SK-N-SH (cell line): ENCODE measurements at regions not wholly inside any gene's neighbourhood (a gene's known extent, or its start where the extent isn't known, plus 50 kb on each side); places are given as distances from the start of the nearest gene placed in this dataset.
A peak's percentile ranks its signal among the peaks of the same experiment; 100 is the strongest.

Experiments
- FOXJ3 ChIP-seq: sonication (generic); formaldehyde crosslinking; IDR thresholded peaks from 2 replicates; pipeline ENCODE4 v1.5.1; 2020; ENCODE audit warnings: mild to moderate bottlenecking, missing genetic modification reagents
- NFIC ChIP-seq: IDR thresholded peaks from 2 replicates; pipeline ENCODE4 v1.4.0; 2012; ENCODE audit warnings: borderline replicate concordance
- RFX5 ChIP-seq: IDR thresholded peaks from 2 replicates; pipeline ENCODE4 v1.6.1; 2012; ENCODE audit warnings: mild to moderate bottlenecking, improper control_type of control experiment, low read length

GRCh38 chr5:35369965-35370790 lies 139.9 kb upstream of the PRLR start:
- TF ChIP-seq NFIC (no peak), FOXJ3 (CRISPR knock-in tag) (0 out of 2 replicates have a peak, but pooled peaks have one; percentile 4), RFX5 (peak; percentile 98)
